SK-N-SH (cell line): ENCODE measurements at regions not wholly inside any gene's neighbourhood (a gene's known extent, or its start where the extent isn't known, plus 50 kb on each side); places are given as distances from the start of the nearest gene placed in this dataset.

Experiments used
- CTCF ChIA-PET: fragments of 300-600, 350-600 bp; formaldehyde crosslinking; extraction: SDS; loops from one replicate; lab custom pipeline; 2021; lab: Yijun Ruan, JAX
- POLR2A ChIA-PET: fragments of 350-600 bp; sonication (Branson Sonifier 250); formaldehyde crosslinking; extraction: SDS; loops from one replicate; lab custom pipeline; 2020; ENCODE audit warnings: antibody characterized with exemption, inconsistent platforms; lab: Yijun Ruan, JAX
- DNase-seq: peaks from one replicate; pipeline ENCODE4 v3.0.0; 2012
- H2AFZ ChIP-seq: fragments of 200-600 bp; sonication (generic); 2 replicates; pipeline ENCODE4 v1.8.1; 2016; ENCODE audit warnings: antibody characterized with exemption, mild to moderate bottlenecking, low read depth
- H3F3A ChIP-seq: fragments of 200-600 bp; sonication (generic); replicated peaks from 2 replicates; pipeline ENCODE3; 2016; ENCODE audit warnings: antibody characterized with exemption, mild to moderate bottlenecking; ENCODE audit not compliant: insufficient read depth
- H3K27ac ChIP-seq, 2 experiments: fragments of 200-500 bp in 1 of 2; fragments of 200-600 bp in 1 of 2; sonication (Bioruptor generic) in 1 of 2; sonication (generic), shearing (Covaris generic) in 1 of 2; 2 replicates each; pipeline versions ENCODE4 v1.5.1 to v1.6.1; 2014 to 2016; ENCODE audit warnings: low read depth in 2 of 2, inconsistent platforms in 1 of 2, low read length in 1 of 2, mild to moderate bottlenecking in 1 of 2, mixed read lengths in 1 of 2
- H3K27me3 ChIP-seq: fragments of 200-600 bp; sonication (generic), shearing (Covaris generic); 2 replicates; pipeline ENCODE4 v1.6.1; 2016; ENCODE audit warnings: mixed run types; ENCODE audit not compliant: insufficient read depth
- H3K36me3 ChIP-seq, 2 experiments: fragments of 200-500 bp in 1 of 2; fragments of 200-600 bp in 1 of 2; sonication (Bioruptor generic) in 1 of 2; sonication (generic) in 1 of 2; replicated peaks in 1 of 2; 2 replicates each; pipeline versions ENCODE3 to v1.5.1; 2014 to 2016; ENCODE audit warnings: low read length in 1 of 2, mild to moderate bottlenecking in 1 of 2; ENCODE audit not compliant: insufficient read depth in 2 of 2, control insufficient read depth in 1 of 2
- H3K4me1 ChIP-seq, 2 experiments: fragments of 200-500 bp in 1 of 2; fragments of 200-600 bp in 1 of 2; sonication (Bioruptor generic) in 1 of 2; sonication (generic), shearing (Covaris generic) in 1 of 2; 2 replicates each; pipeline versions ENCODE4 v1.5.1 to v1.6.1; 2014 to 2016; ENCODE audit warnings: low read depth in 1 of 2, low read length in 1 of 2, mixed run types in 1 of 2; ENCODE audit not compliant: insufficient read depth in 2 of 2, control insufficient read depth in 1 of 2
- H3K4me2 ChIP-seq: fragments of 200-600 bp; sonication (generic), shearing (Covaris generic); 2 replicates; pipeline ENCODE4 v1.6.1; 2017; ENCODE audit warnings: mixed run types
- H3K4me3 ChIP-seq, 2 experiments: fragments of 200-500 bp in 1 of 2; fragments of 200-600 bp in 1 of 2; sonication (Bioruptor generic) in 1 of 2; sonication (generic), shearing (Covaris generic) in 1 of 2; 2 replicates each; pipeline versions ENCODE4 v1.5.1 to v1.8.1; 2014 to 2016; ENCODE audit warnings: low read depth in 2 of 2, inconsistent platforms in 1 of 2, low read length in 1 of 2, mild to moderate bottlenecking in 1 of 2, mixed read lengths in 1 of 2, moderate library complexity in 1 of 2
- H3K79me2 ChIP-seq: fragments of 200-600 bp; sonication (generic); 2 replicates; pipeline ENCODE4 v1.8.1; 2017; ENCODE audit warnings: mild to moderate bottlenecking; ENCODE audit not compliant: insufficient read depth
- H3K9ac ChIP-seq: fragments of 200-600 bp; sonication (generic); 2 replicates; pipeline ENCODE4 v1.6.1; 2017; ENCODE audit warnings: mixed run types
- H3K9me2 ChIP-seq: fragments of 200-600 bp; sonication (generic); 2 replicates; pipeline ENCODE4 v1.6.1; 2017; ENCODE audit warnings: mixed run types
- H3K9me3 ChIP-seq: fragments of 200-600 bp; sonication (generic); 2 replicates; pipeline ENCODE4 v1.6.1; 2017; ENCODE audit warnings: mixed run types, mild to moderate bottlenecking, moderate library complexity
- H4K20me1 ChIP-seq: fragments of 200-600 bp; sonication (generic); 2 replicates; pipeline ENCODE4 v1.6.1; 2017; ENCODE audit warnings: mild to moderate bottlenecking, mixed run types; ENCODE audit not compliant: insufficient read depth
- EZH2phosphoT487 ChIP-seq: fragments of 200-600 bp; sonication (generic); IDR thresholded peaks from 2 replicates; pipeline ENCODE4 v1.6.1; 2017; ENCODE audit warnings: low read depth, mixed run types, mild to moderate bottlenecking, antibody characterized with exemption, moderate library complexity, borderline replicate concordance
- FOXM1 ChIP-seq: IDR thresholded peaks from 2 replicates; pipeline ENCODE4 v1.4.0; 2012; ENCODE audit warnings: low read depth, mild to moderate bottlenecking
- IRF3 ChIP-seq: fragments of 150-350 bp; IDR thresholded peaks from 2 replicates; pipeline ENCODE4 v1.6.1; 2016; ENCODE audit warnings: mild to moderate bottlenecking, low read depth, low read length
- JUND ChIP-seq: IDR thresholded peaks from 2 replicates; pipeline ENCODE4 v1.4.0; 2012
- MEF2A ChIP-seq: IDR thresholded peaks from 2 replicates; pipeline ENCODE4 v1.4.0; 2012; ENCODE audit warnings: low read depth, borderline replicate concordance
- MXI1 ChIP-seq: IDR thresholded peaks from 2 replicates; pipeline ENCODE4 v1.6.1; 2012; ENCODE audit warnings: mild to moderate bottlenecking, low read depth, low read length, improper control_type of control experiment
- RCOR1 ChIP-seq: fragments of 150-350 bp; IDR thresholded peaks from 2 replicates; pipeline ENCODE4 v1.6.1; 2017; ENCODE audit warnings: antibody characterized with exemption, low read length
- RFX5 ChIP-seq: IDR thresholded peaks from 2 replicates; pipeline ENCODE4 v1.6.1; 2012; ENCODE audit warnings: mild to moderate bottlenecking, improper control_type of control experiment, low read length
- USF1 ChIP-seq: IDR thresholded peaks from 2 replicates; pipeline ENCODE4 v1.4.0; 2012; ENCODE audit warnings: low read depth, borderline replicate concordance
- YY1 ChIP-seq: IDR thresholded peaks from 2 replicates; pipeline ENCODE4 v1.4.0; 2012; ENCODE audit warnings: low read depth, mild to moderate bottlenecking
- WGBS: methylation state at CpG from one replicate; pipeline ENCODE4 v1.1.6; 2017; ENCODE audit warnings: low lambda C conversion rate; 5-methylcytosine and 5-hydroxymethylcytosine counted together
- TF ChIP-seq, protein P1 (sequence below): IDR thresholded peaks from 2 replicates; pipeline ENCODE4 v1.6.1; 2012; ENCODE audit warnings: mild to moderate bottlenecking, low read depth, low read length, moderate library complexity

GRCh38 chr6:86657192-86657591, 280.1 kb upstream of the HTR1E start:
- Histone ChIP-seq H3K4me3 (no peak overlapping the region), H4K20me1 (no peaks in the 10 kb centered on the region), H3K27ac (no peak overlapping the region), H3K79me2 (no peaks in the 10 kb centered on the region), H3K4me2 (no peak overlapping the region), H3K36me3 (no peaks in the 10 kb centered on the region), H3K27me3 (no peaks in the 10 kb centered on the region), H3K4me1 (no peaks in the 10 kb centered on the region), H3K9ac (no peak overlapping the region), H3K9me3 (peaks cover 14% of the 10 kb centered on the region; the same call in 1 of the 2 replicates), H2AFZ (no peak overlapping the region), H3F3A (no peaks in the 10 kb centered on the region), H3K9me2 (no peaks in the 10 kb centered on the region)
- no peak for DNase-seq
- TF ChIP-seq IRF3 (no peak), RFX5 (no peak), FOXM1 (no peak), RCOR1 (no peak), MXI1 (no peak), USF1 (no peak)
- ChIA-PET POLR2A (no interaction called here), CTCF (interaction anchor here (1.2 kb wide), 1 partner anchor 14 kb away, joined by 5 read pairs; no protein-coding TSS in a partner anchor)
- 9% methylated on average over 2 of the region's 2 CpGs for WGBS

GRCh38 chr6:86629123-86629522, 308.2 kb upstream of the HTR1E start:
- Histone ChIP-seq H3K4me2 (no peak overlapping the region), H3K27ac (no peak overlapping the region), H3K27me3 (no peaks in the 10 kb centered on the region), H3K4me1 (no peaks in the 10 kb centered on the region), H4K20me1 (no peaks in the 10 kb centered on the region), H3K79me2 (no peaks in the 10 kb centered on the region), H3K36me3 (no peaks in the 10 kb centered on the region), H3K9ac (no peak overlapping the region), H3K9me3 (no peaks in the 10 kb centered on the region), H3K9me2 (no peaks in the 10 kb centered on the region), H3F3A (no peaks in the 10 kb centered on the region), H3K4me3 (no peak overlapping the region), H2AFZ (no peak overlapping the region)
- 21% methylated on average over 1 of the region's 1 CpG for WGBS
- ChIA-PET POLR2A (no interaction called here), CTCF (no interaction called here)
- TF ChIP-seq EZH2phosphoT487 (no peak), MEF2A (no peak), YY1 (no peak), USF1 (no peak), IRF3 (no peak), JUND (no peak)
- TF ChIP-seq, protein P1, sequence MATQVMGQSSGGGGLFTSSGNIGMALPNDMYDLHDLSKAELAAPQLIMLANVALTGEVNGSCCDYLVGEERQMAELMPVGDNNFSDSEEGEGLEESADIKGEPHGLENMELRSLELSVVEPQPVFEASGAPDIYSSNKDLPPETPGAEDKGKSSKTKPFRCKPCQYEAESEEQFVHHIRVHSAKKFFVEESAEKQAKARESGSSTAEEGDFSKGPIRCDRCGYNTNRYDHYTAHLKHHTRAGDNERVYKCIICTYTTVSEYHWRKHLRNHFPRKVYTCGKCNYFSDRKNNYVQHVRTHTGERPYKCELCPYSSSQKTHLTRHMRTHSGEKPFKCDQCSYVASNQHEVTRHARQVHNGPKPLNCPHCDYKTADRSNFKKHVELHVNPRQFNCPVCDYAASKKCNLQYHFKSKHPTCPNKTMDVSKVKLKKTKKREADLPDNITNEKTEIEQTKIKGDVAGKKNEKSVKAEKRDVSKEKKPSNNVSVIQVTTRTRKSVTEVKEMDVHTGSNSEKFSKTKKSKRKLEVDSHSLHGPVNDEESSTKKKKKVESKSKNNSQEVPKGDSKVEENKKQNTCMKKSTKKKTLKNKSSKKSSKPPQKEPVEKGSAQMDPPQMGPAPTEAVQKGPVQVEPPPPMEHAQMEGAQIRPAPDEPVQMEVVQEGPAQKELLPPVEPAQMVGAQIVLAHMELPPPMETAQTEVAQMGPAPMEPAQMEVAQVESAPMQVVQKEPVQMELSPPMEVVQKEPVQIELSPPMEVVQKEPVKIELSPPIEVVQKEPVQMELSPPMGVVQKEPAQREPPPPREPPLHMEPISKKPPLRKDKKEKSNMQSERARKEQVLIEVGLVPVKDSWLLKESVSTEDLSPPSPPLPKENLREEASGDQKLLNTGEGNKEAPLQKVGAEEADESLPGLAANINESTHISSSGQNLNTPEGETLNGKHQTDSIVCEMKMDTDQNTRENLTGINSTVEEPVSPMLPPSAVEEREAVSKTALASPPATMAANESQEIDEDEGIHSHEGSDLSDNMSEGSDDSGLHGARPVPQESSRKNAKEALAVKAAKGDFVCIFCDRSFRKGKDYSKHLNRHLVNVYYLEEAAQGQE, result no peak
- no peak for DNase-seq
